ENCODE measurements at regions not wholly inside any gene's neighbourhood (a gene's known extent, or its start where the extent isn't known, plus 50 kb on each side); places are given as distances from the start of the nearest gene placed in this dataset.
"Not testable (repeated sequence)": the region's sequence is repeated elsewhere in the genome, so short reads cannot be mapped to it uniquely, and the experiment has no call there.

GRCh38 chr18:38826247-38826646 is 1260.6 kb upstream of the CELF4 start:
- Mint-ChIP-seq H3K4me3 (no peak overlapping the region), H3K36me3 (ENCODE audit: low read depth) (no peaks in the 10 kb centered on the region), H3K4me1 (ENCODE audit: low read depth) (no peaks in the 10 kb centered on the region), H3K27me3 (ENCODE audit: insufficient read depth) (no peaks in the 10 kb centered on the region), H3K27ac (no peak overlapping the region), H3K9me3 (no peaks in the 10 kb centered on the region)
- intact Hi-C loops (cut with micrococcal nuclease) = no loop called here
- no peak for DNase-seq (ENCODE audit: low spot score)

DNA sequence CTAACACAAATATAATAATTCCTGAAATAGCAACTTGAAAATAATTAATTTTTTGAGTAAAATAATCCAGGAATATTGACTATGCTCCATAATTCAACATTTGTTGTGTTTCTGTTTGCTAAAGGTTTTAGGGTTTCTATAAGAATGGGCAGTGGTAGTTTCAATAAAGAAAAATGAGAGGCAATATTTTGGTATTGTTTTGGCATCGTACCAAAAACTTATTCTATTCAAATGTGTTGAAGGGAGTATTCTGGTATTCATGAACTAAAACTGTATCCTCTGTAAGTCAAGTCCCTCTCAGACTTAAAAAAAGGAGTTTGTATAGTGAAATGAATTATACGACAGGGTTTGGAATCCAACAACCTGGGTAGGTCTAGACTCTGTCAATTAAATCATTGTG is 1245.6 kb upstream of the CELF4 start:
- H3K27me3 Mint-ChIP-seq (ENCODE audit: insufficient read depth) = no peaks in the 10 kb centered on the region
- no peak overlapping the region for H3K27ac Mint-ChIP-seq
- no peaks in the 10 kb centered on the region for H3K9me3 Mint-ChIP-seq
- H3K36me3 Mint-ChIP-seq (ENCODE audit: low read depth) = no peaks in the 10 kb centered on the region
- no peak overlapping the region for H3K4me3 Mint-ChIP-seq
- intact Hi-C loops (cut with micrococcal nuclease) = no loop called here
- DNase-seq (ENCODE audit: low spot score) = no peak
- H3K4me1 Mint-ChIP-seq (ENCODE audit: low read depth) = no peaks in the 10 kb centered on the region

GRCh38 chr18:38810789-38811188 is 1245.2 kb upstream of the CELF4 start:
- H3K4me3 Mint-ChIP-seq = no peak overlapping the region
- H3K36me3 Mint-ChIP-seq (ENCODE audit: low read depth) = no peaks in the 10 kb centered on the region
- H3K27me3 Mint-ChIP-seq (ENCODE audit: insufficient read depth) = no peaks in the 10 kb centered on the region
- H3K9me3 Mint-ChIP-seq = no peaks in the 10 kb centered on the region
- no peak for DNase-seq (ENCODE audit: low spot score)
- H3K4me1 Mint-ChIP-seq (ENCODE audit: low read depth) = no peaks in the 10 kb centered on the region
- no peak overlapping the region for H3K27ac Mint-ChIP-seq
- intact Hi-C loops (cut with micrococcal nuclease) = no loop called here

GRCh38 chr18:38807915-38808314 is 1242.3 kb upstream of the CELF4 start:
- H3K9me3 Mint-ChIP-seq = no peaks in the 10 kb centered on the region
- no peak overlapping the region for H3K4me3 Mint-ChIP-seq
- intact Hi-C loops (cut with micrococcal nuclease) = no loop called here
- no peaks in the 10 kb centered on the region for H3K4me1 Mint-ChIP-seq (ENCODE audit: low read depth)
- H3K36me3 Mint-ChIP-seq (ENCODE audit: low read depth) = no peaks in the 10 kb centered on the region
- H3K27me3 Mint-ChIP-seq (ENCODE audit: insufficient read depth) = no peaks in the 10 kb centered on the region
- DNase-seq (ENCODE audit: low spot score) = no peak
- H3K27ac Mint-ChIP-seq = no peak overlapping the region

- Mint-ChIP-seq H3K9me3 (no peaks in the 10 kb centered on the region), H3K27ac (no peak overlapping the region), H3K4me3 (no peak overlapping the region), H3K27me3 (ENCODE audit: insufficient read depth) (no peaks in the 10 kb centered on the region), H3K4me1 (ENCODE audit: low read depth) (no peaks in the 10 kb centered on the region), H3K36me3 (ENCODE audit: low read depth) (no peaks in the 10 kb centered on the region)
- intact Hi-C loops (cut with micrococcal nuclease) = no loop called here
- DNase-seq (ENCODE audit: low spot score) = no peak
Observed at GRCh38 chr18:38805256-38805655, 1239.7 kb upstream of the CELF4 start.

DNA sequence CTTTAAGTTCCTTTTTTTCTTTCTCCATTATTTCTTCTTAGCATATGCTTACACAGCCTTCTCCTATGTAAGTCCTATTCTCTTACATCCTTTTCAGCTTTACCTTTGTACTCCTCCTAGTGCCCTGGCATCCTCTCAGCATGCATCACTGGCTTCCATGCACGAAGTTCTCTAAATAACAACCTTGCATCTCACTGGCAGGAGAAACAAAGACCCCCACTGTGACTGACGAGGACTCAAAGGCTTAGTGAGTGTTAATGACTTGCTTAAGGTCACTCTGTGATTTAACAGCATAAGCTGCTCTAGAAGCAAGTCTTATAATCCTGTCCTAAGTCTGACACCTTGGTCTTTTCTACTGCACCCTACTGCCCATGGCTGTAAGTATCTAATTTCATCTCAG is 1236.0 kb upstream of the CELF4 start:
- no peaks in the 10 kb centered on the region for H3K4me1 Mint-ChIP-seq (ENCODE audit: low read depth)
- no peak overlapping the region for H3K4me3 Mint-ChIP-seq
- no peaks in the 10 kb centered on the region for H3K27me3 Mint-ChIP-seq (ENCODE audit: insufficient read depth)
- H3K36me3 Mint-ChIP-seq (ENCODE audit: low read depth) = no peaks in the 10 kb centered on the region
- intact Hi-C loops (cut with micrococcal nuclease) = no loop called here
- H3K27ac Mint-ChIP-seq = no peak overlapping the region
- DNase-seq (ENCODE audit: low spot score) = no peak
- peaks cover 6% of the 10 kb centered on the region for H3K9me3 Mint-ChIP-seq

- Mint-ChIP-seq H3K36me3 (ENCODE audit: low read depth) (no peaks in the 10 kb centered on the region), H3K27me3 (ENCODE audit: insufficient read depth) (no peaks in the 10 kb centered on the region), H3K9me3 (peaks cover 6% of the 10 kb centered on the region), H3K4me1 (ENCODE audit: low read depth) (no peaks in the 10 kb centered on the region), H3K27ac (no peak overlapping the region), H3K4me3 (no peak overlapping the region)
- DNase-seq (ENCODE audit: low spot score) = no peak
- intact Hi-C loops (cut with micrococcal nuclease) = no loop called here
Observed at GRCh38 chr18:38796762-38797161, 1231.2 kb upstream of the CELF4 start.

- intact Hi-C loops (cut with micrococcal nuclease) = no loop called here
- Mint-ChIP-seq H3K36me3 (ENCODE audit: low read depth) (no peaks in the 10 kb centered on the region), H3K9me3 (no peaks in the 10 kb centered on the region), H3K27ac (no peak overlapping the region), H3K4me1 (ENCODE audit: low read depth) (no peaks in the 10 kb centered on the region), H3K27me3 (ENCODE audit: insufficient read depth) (no peaks in the 10 kb centered on the region), H3K4me3 (no peak overlapping the region)
- DNase-seq (ENCODE audit: low spot score) = no peak
Observed at GRCh38 chr18:38792731-38793130, 1227.1 kb upstream of the CELF4 start.

- Mint-ChIP-seq H3K27ac (no peak overlapping the region), H3K4me1 (ENCODE audit: low read depth) (no peaks in the 10 kb centered on the region), H3K9me3 (no peaks in the 10 kb centered on the region), H3K27me3 (ENCODE audit: insufficient read depth) (no peaks in the 10 kb centered on the region), H3K4me3 (no peak overlapping the region), H3K36me3 (ENCODE audit: low read depth) (no peaks in the 10 kb centered on the region)
- no peak for DNase-seq (ENCODE audit: low spot score)
- intact Hi-C loops (cut with micrococcal nuclease) = no loop called here
Observed at GRCh38 chr18:38790786-38791185, 1225.2 kb upstream of the CELF4 start.

DNA sequence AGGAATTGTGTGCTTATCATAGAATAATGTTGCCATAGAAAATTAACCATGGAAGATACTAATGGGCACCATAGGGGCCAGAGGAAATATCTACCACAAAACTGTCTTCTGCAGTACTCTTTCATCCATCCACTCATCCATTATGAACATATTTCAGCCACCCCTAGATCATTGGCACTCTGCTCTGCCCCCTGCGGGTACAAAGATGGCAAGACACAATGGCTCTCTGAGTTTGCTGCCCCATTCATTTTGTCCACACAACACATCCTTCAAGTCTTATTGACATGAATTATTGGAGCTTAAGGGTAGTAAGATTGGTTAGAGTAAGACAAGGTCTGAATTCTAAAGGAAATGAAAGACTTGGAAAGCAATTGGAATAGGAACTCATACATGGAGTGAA is 1224.7 kb upstream of the CELF4 start:
- no peak for DNase-seq (ENCODE audit: low spot score)
- intact Hi-C loops (cut with micrococcal nuclease) = no loop called here
- no peaks in the 10 kb centered on the region for H3K9me3 Mint-ChIP-seq

GRCh38 chr18:38789141-38789540 is 1223.5 kb upstream of the CELF4 start:
- intact Hi-C loops (cut with micrococcal nuclease) = no loop called here
- DNase-seq (ENCODE audit: low spot score) = no peak
- H3K9me3 Mint-ChIP-seq = no peaks in the 10 kb centered on the region
- no peaks in the 10 kb centered on the region for H3K4me1 Mint-ChIP-seq (ENCODE audit: low read depth)
- H3K27ac Mint-ChIP-seq = no peak overlapping the region
- H3K27me3 Mint-ChIP-seq (ENCODE audit: insufficient read depth) = no peaks in the 10 kb centered on the region
- H3K4me3 Mint-ChIP-seq = no peak overlapping the region
- no peaks in the 10 kb centered on the region for H3K36me3 Mint-ChIP-seq (ENCODE audit: low read depth)

More for the DNA sequence above, 1224.7 kb upstream of the CELF4 start:
- Mint-ChIP-seq H3K4me3 (no peak overlapping the region), H3K27ac (no peak overlapping the region), H3K4me1 (ENCODE audit: low read depth) (no peaks in the 10 kb centered on the region), H3K36me3 (ENCODE audit: low read depth) (no peaks in the 10 kb centered on the region), H3K27me3 (ENCODE audit: insufficient read depth) (no peaks in the 10 kb centered on the region)

- Mint-ChIP-seq H3K36me3 (ENCODE audit: low read depth) (no peaks in the 10 kb centered on the region), H3K9me3 (no peaks in the 10 kb centered on the region)
Observed at GRCh38 chr18:38786906-38787305, 1221.3 kb upstream of the CELF4 start.

GRCh38 chr18:38771620-38772019 is 1206.0 kb upstream of the CELF4 start:
- H3K4me3 Mint-ChIP-seq; H3K4me1 Mint-ChIP-seq (ENCODE audit: low read depth); H3K36me3 Mint-ChIP-seq (ENCODE audit: low read depth); DNase-seq (ENCODE audit: low spot score); H3K27me3 Mint-ChIP-seq (ENCODE audit: insufficient read depth); intact Hi-C loops (cut with micrococcal nuclease); H3K27ac Mint-ChIP-seq: not testable (repeated sequence)
- peaks cover 17% of the 10 kb centered on the region for H3K9me3 Mint-ChIP-seq

More at GRCh38 chr18:38786906-38787305, 1221.3 kb upstream of the CELF4 start:
- no peaks in the 10 kb centered on the region for H3K4me1 Mint-ChIP-seq (ENCODE audit: low read depth)
- no peak overlapping the region for H3K4me3 Mint-ChIP-seq
- H3K27ac Mint-ChIP-seq = no peak overlapping the region
- no peak for DNase-seq (ENCODE audit: low spot score)
- no peaks in the 10 kb centered on the region for H3K27me3 Mint-ChIP-seq (ENCODE audit: insufficient read depth)
- intact Hi-C loops (cut with micrococcal nuclease) = no loop called here

DNA sequence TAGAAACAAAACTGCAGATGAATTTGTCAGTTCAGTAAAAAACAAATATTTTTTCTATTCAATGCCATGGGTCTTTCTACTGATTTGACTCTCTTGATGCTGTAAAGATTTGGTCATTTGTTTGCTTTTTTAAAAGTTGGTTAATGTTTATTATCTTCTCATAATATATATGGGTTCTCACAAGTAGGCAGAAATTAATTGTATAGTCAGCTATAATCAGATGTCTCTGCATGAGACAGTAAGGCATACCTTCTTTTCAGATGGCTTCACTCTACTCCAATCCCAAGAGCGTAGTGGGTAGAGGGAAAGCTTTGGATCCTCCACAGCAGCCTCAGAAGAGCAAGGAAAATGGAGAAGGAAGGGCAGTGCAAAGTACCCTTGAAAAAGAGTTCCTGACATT is 1202.9 kb upstream of the CELF4 start:
- intact Hi-C loops (cut with micrococcal nuclease) = no loop called here
- H3K4me3 Mint-ChIP-seq = no peak overlapping the region
- no peak overlapping the region for H3K27ac Mint-ChIP-seq
- no peaks in the 10 kb centered on the region for H3K4me1 Mint-ChIP-seq (ENCODE audit: low read depth)
- H3K27me3 Mint-ChIP-seq (ENCODE audit: insufficient read depth) = no peaks in the 10 kb centered on the region
- H3K9me3 Mint-ChIP-seq = peaks cover 17% of the 10 kb centered on the region
- DNase-seq (ENCODE audit: low spot score) = no peak
- H3K36me3 Mint-ChIP-seq (ENCODE audit: low read depth) = no peaks in the 10 kb centered on the region

Measured in activated T-helper 1 cell treated with anti-CD3 and anti-CD28 coated beads, Interleukin-12 subunit alpha, Interleukin-12 subunit beta, Interleukin-2, Interleukin-4 antibody, amounts not matched to agents 30 ng/mL and 10 ng/mL and 1 ng/mL, durations not matched to agents 14 hours and 24 hours and 36 hours (primary cell).